ENCODE measurements at regions not wholly inside any gene's neighbourhood (a gene's known extent, or its start where the extent isn't known, plus 50 kb on each side); places are given as distances from the start of the nearest gene placed in this dataset.
"Not testable (repeated sequence)": the region's sequence is repeated elsewhere in the genome, so short reads cannot be mapped to it uniquely, and the experiment has no call there.

- H3K27ac ChIP-seq, result no peak overlapping the region
- H3K36me3 ChIP-seq, result no peaks in the 10 kb centered on the region
- DNase-seq (ENCODE audit: low spot score in 2 of 2), result no peak
- H3K27me3 ChIP-seq, result no peaks in the 10 kb centered on the region
- intact Hi-C loops (cut with DNase I), result no loop called here
- H3K9me3 ChIP-seq, result peaks cover 0 to 3% of the 10 kb centered on the region in 2 donors
- no peak overlapping the region for H3K4me3 ChIP-seq
- TF ChIP-seq, protein P1, sequence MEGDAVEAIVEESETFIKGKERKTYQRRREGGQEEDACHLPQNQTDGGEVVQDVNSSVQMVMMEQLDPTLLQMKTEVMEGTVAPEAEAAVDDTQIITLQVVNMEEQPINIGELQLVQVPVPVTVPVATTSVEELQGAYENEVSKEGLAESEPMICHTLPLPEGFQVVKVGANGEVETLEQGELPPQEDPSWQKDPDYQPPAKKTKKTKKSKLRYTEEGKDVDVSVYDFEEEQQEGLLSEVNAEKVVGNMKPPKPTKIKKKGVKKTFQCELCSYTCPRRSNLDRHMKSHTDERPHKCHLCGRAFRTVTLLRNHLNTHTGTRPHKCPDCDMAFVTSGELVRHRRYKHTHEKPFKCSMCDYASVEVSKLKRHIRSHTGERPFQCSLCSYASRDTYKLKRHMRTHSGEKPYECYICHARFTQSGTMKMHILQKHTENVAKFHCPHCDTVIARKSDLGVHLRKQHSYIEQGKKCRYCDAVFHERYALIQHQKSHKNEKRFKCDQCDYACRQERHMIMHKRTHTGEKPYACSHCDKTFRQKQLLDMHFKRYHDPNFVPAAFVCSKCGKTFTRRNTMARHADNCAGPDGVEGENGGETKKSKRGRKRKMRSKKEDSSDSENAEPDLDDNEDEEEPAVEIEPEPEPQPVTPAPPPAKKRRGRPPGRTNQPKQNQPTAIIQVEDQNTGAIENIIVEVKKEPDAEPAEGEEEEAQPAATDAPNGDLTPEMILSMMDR (IDR thresholded peaks at IDR 0.05), result no peak
- H3K4me1 ChIP-seq, result no peaks in the 10 kb centered on the region
Measured at GRCh38 chr7:152956006-152956405, 196.5 kb downstream of the ACTR3B start.

GRCh38 chr7:152959610-152960009 lies 200.1 kb downstream of the ACTR3B start:
- intact Hi-C loops (cut with DNase I), result no loop called here
- no peaks in the 10 kb centered on the region for H3K4me1 ChIP-seq
- TF ChIP-seq, protein P1 (IDR thresholded peaks at IDR 0.05), result no peak
- H3K27ac ChIP-seq, result no peak overlapping the region
- H3K27me3 ChIP-seq, result no peaks in the 10 kb centered on the region
- peaks cover 0 to 3% of the 10 kb centered on the region in 2 donors for H3K9me3 ChIP-seq
- no peaks in the 10 kb centered on the region for H3K36me3 ChIP-seq
- no peak overlapping the region for H3K4me3 ChIP-seq
- DNase-seq (ENCODE audit: low spot score in 2 of 2), result no peak

- not testable (repeated sequence) for H3K27ac ChIP-seq
Measured at GRCh38 chr7:152961796-152962195, 202.2 kb downstream of the ACTR3B start.

DNA sequence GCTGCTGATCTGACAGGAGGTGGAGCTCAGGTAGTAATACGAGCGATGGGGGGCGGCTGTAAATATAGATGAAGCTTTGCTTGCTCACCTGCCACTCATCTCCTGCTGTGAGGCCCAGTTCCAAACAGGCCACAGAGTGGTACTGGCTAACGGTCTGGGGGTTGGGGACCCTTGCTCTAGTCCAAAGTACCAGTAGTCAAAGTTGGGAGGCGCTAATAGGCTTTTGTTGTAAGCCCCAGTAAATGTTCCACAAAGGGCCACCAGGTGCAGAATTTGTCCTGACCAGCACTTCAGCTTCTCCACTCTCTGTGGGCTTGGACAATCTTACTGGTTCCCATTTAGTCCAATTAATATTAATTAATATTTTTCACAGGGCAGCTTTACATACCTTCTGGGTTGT lies 206.6 kb downstream of the ACTR3B start:
- TF ChIP-seq, protein P1 (IDR thresholded peaks at IDR 0.05), result no peak
- Histone ChIP-seq H3K4me1 (no peaks in the 10 kb centered on the region), H3K9me3 (no peaks in the 10 kb centered on the region), H3K36me3 (no peaks in the 10 kb centered on the region), H3K27me3 (no peaks in the 10 kb centered on the region), H3K27ac (no peak overlapping the region), H3K4me3 (no peak overlapping the region)
- DNase-seq (ENCODE audit: low spot score in 2 of 2), result no peak
- intact Hi-C loops (cut with DNase I), result no loop called here

More at GRCh38 chr7:152961796-152962195, 202.2 kb downstream of the ACTR3B start:
- DNase-seq (ENCODE audit: low spot score in 2 of 2); intact Hi-C loops (cut with DNase I); H3K27me3 ChIP-seq; H3K36me3 ChIP-seq; H3K4me3 ChIP-seq; H3K4me1 ChIP-seq; H3K9me3 ChIP-seq: not testable (repeated sequence)

DNA sequence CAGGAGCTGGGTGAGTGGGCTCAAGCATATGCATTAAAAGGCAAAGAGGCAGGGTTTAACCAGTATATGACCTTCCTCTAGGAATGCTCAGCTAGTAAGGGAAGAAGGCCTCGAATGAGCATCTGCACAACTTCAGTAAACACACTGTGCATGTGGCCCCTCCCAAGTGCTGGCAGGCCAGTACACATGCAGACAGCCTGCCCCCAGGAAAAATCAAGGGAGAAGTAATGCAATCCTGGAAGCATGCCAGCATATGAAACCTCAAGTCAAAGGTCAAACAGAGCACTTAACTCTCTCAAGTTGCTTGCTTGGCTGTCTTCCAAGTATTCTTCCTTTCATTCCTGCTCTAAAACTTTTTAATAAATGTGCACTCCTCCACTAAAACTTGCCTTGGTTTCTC lies 208.4 kb downstream of the ACTR3B start:
- H3K27ac ChIP-seq, result no peak overlapping the region
- H3K36me3 ChIP-seq, result no peaks in the 10 kb centered on the region
- H3K27me3 ChIP-seq, result no peaks in the 10 kb centered on the region
- H3K4me1 ChIP-seq, result no peaks in the 10 kb centered on the region
- H3K4me3 ChIP-seq, result no peak overlapping the region
- TF ChIP-seq, protein P1 (IDR thresholded peaks at IDR 0.05), result no peak
- no peak for DNase-seq (ENCODE audit: low spot score in 2 of 2)
- intact Hi-C loops (cut with DNase I), result no loop called here
- no peaks in the 10 kb centered on the region for H3K9me3 ChIP-seq

DNA sequence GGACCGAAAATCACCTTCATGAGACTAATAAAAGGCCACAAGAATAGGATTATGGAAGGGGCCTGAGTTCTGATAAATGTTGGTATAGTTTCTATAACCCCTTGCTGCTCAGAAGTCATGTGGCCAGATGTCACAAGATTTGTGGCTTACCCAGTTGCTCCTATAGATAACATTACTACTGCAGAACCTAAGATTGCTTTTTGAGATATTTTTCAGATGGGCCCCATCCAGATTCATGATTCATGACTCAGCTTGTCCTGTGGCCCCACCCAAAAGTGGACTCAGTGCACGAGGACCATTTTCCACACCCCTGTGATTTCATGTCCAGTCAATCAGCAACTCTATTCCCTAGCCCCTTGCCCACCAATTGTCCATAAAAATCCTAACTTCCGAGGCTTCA lies 209.0 kb downstream of the ACTR3B start:
- no peaks in the 10 kb centered on the region for H3K9me3 ChIP-seq
- no peak overlapping the region for H3K27ac ChIP-seq
- H3K4me1 ChIP-seq, result no peaks in the 10 kb centered on the region
- H3K27me3 ChIP-seq, result no peaks in the 10 kb centered on the region
- intact Hi-C loops (cut with DNase I), result no loop called here
- H3K4me3 ChIP-seq, result no peak overlapping the region
- H3K36me3 ChIP-seq, result no peaks in the 10 kb centered on the region
- TF ChIP-seq, protein P1 (IDR thresholded peaks at IDR 0.05), result no peak
- no peak for DNase-seq (ENCODE audit: low spot score in 2 of 2)
